ENCODE measurements at regions not wholly inside any gene's neighbourhood (a gene's known extent, or its start where the extent isn't known, plus 50 kb on each side); places are given as distances from the start of the nearest gene placed in this dataset.

- Mint-ChIP-seq H3K9me3 (ENCODE audit: low read depth) (no peaks in the 10 kb centered on the region), H3K27ac (no peak overlapping the region), H3K4me3 (no peak overlapping the region), H3K27me3 (peaks cover 4% of the 10 kb centered on the region), H3K36me3 (no peaks in the 10 kb centered on the region), H3K4me1 (ENCODE audit: low read depth) (no peaks in the 10 kb centered on the region)
Measured at GRCh38 chr6:156699017-156699421, 78.2 kb upstream of the ARID1B start.

DNA sequence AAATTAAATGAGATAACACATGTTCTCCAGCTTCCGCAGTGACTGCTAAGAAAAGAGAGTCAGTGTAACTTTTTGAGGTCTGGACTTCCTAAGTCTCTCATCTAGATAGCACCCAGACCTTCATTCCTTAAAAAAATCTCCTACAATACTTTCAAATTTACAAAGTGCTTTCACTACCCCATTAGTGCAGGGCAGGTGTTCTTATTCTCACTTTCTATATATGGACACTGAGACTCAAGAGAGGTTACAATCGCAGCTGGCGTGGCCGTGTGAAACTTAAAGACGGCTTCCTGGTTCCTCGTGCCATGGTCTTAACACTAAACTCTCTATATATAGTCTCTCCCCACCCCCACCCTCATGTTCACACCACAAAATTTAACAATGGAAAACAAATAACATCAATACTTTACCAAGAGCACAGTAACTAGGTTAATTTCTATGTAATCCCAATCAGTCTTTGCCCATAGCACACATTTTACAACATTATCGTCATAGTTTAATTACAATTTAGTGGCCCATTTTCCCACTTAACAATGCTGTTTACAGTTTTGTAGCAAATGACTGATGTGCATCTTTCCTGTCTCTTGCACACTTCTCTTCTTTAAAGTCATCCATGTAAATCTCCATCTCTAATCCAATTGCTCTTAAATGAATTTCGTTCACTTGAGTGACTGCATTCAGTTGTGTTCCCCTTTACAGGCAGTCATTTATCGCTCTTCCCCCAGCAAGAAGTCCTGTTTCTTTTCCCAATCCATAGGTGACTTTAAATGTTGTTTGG, 78.8 kb upstream of the ARID1B start:
- Mint-ChIP-seq H3K27ac (no peak overlapping the region), H3K27me3 (peaks cover 4% of the 10 kb centered on the region), H3K9me3 (ENCODE audit: low read depth) (no peaks in the 10 kb centered on the region), H3K4me3 (no peak overlapping the region), H3K36me3 (no peaks in the 10 kb centered on the region), H3K4me1 (ENCODE audit: low read depth) (no peaks in the 10 kb centered on the region)

DNA sequence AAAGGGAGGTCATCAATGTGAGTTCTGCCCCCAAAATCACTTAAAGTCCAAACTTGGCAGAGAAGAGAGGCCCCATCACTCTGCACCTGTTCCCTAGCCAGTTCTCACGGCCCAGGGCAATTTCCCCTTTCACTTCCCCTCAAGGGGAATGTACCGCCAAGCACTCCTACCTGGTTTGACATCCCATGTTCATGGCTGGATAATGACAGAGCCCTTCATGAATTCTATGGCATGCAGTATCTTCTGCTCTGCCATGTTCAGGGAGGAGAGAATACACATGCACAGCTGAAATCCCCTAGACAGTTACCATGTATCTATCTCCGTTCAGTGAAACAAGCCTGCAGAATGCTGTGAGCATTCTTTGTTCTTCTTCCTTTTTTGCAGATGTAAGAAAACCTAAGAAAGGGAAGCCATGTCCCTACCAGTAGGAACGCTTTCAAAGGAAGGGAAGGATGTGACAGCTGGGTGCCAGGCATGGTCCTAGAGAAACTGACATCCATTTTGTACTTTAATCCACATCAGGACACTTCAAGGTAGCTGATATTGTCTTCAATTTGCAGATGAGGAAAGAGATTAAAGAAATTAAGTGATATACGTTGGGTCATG, 79.8 kb upstream of the ARID1B start:
- Mint-ChIP-seq H3K36me3 (no peaks in the 10 kb centered on the region), H3K9me3 (ENCODE audit: low read depth) (no peaks in the 10 kb centered on the region), H3K4me1 (ENCODE audit: low read depth) (no peaks in the 10 kb centered on the region), H3K4me3 (no peak overlapping the region), H3K27me3 (peaks cover 4% of the 10 kb centered on the region), H3K27ac (no peak overlapping the region)

DNA sequence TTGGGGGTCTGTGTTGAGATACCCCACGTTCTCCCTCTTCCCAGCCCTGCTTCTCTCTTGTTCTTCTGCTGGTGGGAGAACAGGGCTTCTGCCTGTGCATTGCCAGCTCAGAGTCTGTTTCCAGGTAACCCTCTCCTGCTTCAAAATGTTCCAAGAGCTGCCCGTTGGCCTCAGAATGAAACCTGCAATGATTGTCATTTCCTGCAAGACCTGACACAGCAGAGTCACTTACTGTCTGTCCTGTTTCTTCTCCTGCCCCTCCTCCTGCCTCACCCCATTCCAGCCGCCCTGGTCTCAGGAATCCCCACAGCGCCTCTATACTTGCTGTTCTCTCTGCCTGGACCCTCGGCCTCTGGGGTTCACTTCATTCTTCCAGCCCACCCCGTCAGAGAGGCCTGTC, 81.4 kb upstream of the ARID1B start:
- H3K9me3 Mint-ChIP-seq (ENCODE audit: low read depth), result no peaks in the 10 kb centered on the region
- H3K4me3 Mint-ChIP-seq, result no peak overlapping the region
- H3K27me3 Mint-ChIP-seq, result peaks cover 4% of the 10 kb centered on the region
- H3K4me1 Mint-ChIP-seq (ENCODE audit: low read depth), result no peaks in the 10 kb centered on the region
- H3K36me3 Mint-ChIP-seq, result no peaks in the 10 kb centered on the region
- H3K27ac Mint-ChIP-seq, result no peak overlapping the region

- Mint-ChIP-seq H3K27ac (no peak overlapping the region), H3K4me1 (ENCODE audit: low read depth) (no peaks in the 10 kb centered on the region), H3K9me3 (ENCODE audit: low read depth) (no peaks in the 10 kb centered on the region), H3K27me3 (peaks cover 4% of the 10 kb centered on the region), H3K36me3 (no peaks in the 10 kb centered on the region), H3K4me3 (no peak overlapping the region)
Measured at GRCh38 chr6:156694679-156695078, 82.5 kb upstream of the ARID1B start.

- Mint-ChIP-seq H3K36me3 (no peaks in the 10 kb centered on the region), H3K9me3 (ENCODE audit: low read depth) (no peaks in the 10 kb centered on the region), H3K27ac (no peak overlapping the region), H3K27me3 (peaks cover 2% of the 10 kb centered on the region), H3K4me3 (no peak overlapping the region), H3K4me1 (ENCODE audit: low read depth) (peaks cover 19% of the 10 kb centered on the region)
Measured at GRCh38 chr6:156691018-156691417, 86.2 kb upstream of the ARID1B start.

- Mint-ChIP-seq H3K9me3 (ENCODE audit: low read depth) (no peaks in the 10 kb centered on the region), H3K27ac (no peak overlapping the region), H3K4me1 (ENCODE audit: low read depth) (peaks cover 27% of the 10 kb centered on the region), H3K4me3 (no peak overlapping the region), H3K36me3 (no peaks in the 10 kb centered on the region), H3K27me3 (peaks cover 2% of the 10 kb centered on the region)
Measured at GRCh38 chr6:156689656-156690055, 87.5 kb upstream of the ARID1B start.

GRCh38 chr6:156688620-156688971, 88.6 kb upstream of the ARID1B start:
- Mint-ChIP-seq H3K27ac (no peak overlapping the region), H3K36me3 (no peaks in the 10 kb centered on the region), H3K4me3 (peak overlapping the region; percentile 1), H3K4me1 (ENCODE audit: low read depth) (peaks cover 27% of the 10 kb centered on the region), H3K27me3 (no peaks in the 10 kb centered on the region), H3K9me3 (ENCODE audit: low read depth) (no peaks in the 10 kb centered on the region)

DNA sequence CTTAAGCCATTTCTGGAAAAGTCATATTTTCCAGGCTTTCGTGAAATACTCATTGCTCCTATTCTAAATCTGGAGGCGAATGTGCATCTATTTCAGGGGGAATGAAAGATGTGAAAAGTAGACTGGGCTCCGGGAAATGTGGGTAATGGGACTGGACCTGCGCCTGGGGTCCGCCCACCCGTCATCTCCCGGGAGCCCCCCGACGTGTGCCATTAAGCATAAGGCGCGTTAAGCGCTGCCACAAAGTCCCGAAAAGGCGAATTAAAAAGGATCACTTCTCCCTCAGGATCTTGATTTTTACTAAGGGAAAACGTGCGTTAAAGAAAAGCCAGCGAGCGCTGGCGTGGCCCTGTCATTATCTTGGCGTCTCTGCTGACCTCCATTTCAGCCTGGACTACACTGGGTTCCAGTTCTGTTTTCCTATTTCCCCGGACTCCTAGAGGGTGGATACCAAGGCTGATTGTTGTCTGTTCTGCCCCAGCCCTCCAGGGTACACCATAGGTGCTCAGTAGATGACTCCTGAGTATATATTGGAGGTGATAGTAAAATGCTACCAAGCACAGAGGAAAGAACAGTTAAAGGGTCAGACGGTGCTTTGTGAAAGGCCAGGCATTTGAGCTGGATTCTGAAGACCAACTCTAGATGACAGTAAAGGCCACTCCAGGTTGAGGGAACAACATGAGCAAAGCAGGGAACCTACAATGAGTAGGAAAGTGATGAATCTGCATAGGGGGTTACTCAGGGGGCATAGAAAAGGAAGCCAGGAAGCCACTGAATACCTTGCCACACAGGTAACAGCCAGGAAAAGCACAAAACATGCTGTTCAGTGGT, 89.2 kb upstream of the ARID1B start:
- no peaks in the 10 kb centered on the region for H3K36me3 Mint-ChIP-seq
- H3K4me1 Mint-ChIP-seq (ENCODE audit: low read depth), result peaks cover 27% of the 10 kb centered on the region
- no peaks in the 10 kb centered on the region for H3K27me3 Mint-ChIP-seq
- no peaks in the 10 kb centered on the region for H3K9me3 Mint-ChIP-seq (ENCODE audit: low read depth)
- peak overlapping the region; percentile 82 for H3K4me3 Mint-ChIP-seq
- peak overlapping the region; percentile 69 for H3K27ac Mint-ChIP-seq

- H3K27ac Mint-ChIP-seq, result peak overlapping the region; percentile 96
- peaks cover 2% of the 10 kb centered on the region for H3K27me3 Mint-ChIP-seq
- peak overlapping the region; percentile 98 for H3K4me3 Mint-ChIP-seq
- peaks cover 27% of the 10 kb centered on the region for H3K4me1 Mint-ChIP-seq (ENCODE audit: low read depth)
- H3K36me3 Mint-ChIP-seq, result no peaks in the 10 kb centered on the region
- H3K9me3 Mint-ChIP-seq (ENCODE audit: low read depth), result no peaks in the 10 kb centered on the region
Measured at GRCh38 chr6:156686995-156687788, 90.0 kb upstream of the ARID1B start.

- H3K27ac Mint-ChIP-seq, result peak overlapping the region; percentile 96
- H3K9me3 Mint-ChIP-seq (ENCODE audit: low read depth), result no peaks in the 10 kb centered on the region
- H3K4me1 Mint-ChIP-seq (ENCODE audit: low read depth), result peaks cover 27% of the 10 kb centered on the region
- H3K4me3 Mint-ChIP-seq, result peak overlapping the region; percentile 98
- H3K27me3 Mint-ChIP-seq, result peaks cover 2% of the 10 kb centered on the region
- H3K36me3 Mint-ChIP-seq, result no peaks in the 10 kb centered on the region
Measured at GRCh38 chr6:156686301-156686994, 90.7 kb upstream of the ARID1B start.

DNA sequence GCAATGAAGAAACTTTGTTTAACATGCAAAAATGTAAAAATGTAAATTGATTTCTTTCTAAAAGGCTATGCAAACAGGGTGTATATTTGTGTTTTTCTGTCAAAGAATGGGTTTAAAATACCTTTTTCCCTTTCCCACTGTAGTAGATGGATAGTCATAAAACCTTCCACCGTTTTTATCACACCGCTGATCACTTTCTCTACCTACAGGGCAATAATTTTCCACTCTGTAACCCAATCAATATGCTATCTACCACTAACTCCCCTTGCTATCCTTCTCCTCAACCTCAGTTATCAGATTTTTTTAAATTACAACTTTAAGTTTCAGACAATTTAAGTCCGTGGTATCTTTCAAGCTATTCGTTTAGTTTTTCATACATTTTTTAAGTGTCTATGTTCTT, 91.4 kb upstream of the ARID1B start:
- Mint-ChIP-seq H3K4me1 (ENCODE audit: low read depth) (peaks cover 27% of the 10 kb centered on the region), H3K27ac (peak overlapping the region; percentile 30), H3K27me3 (peaks cover 2% of the 10 kb centered on the region), H3K4me3 (peak overlapping the region; percentile 98), H3K9me3 (ENCODE audit: low read depth) (no peaks in the 10 kb centered on the region), H3K36me3 (no peaks in the 10 kb centered on the region)

DNA sequence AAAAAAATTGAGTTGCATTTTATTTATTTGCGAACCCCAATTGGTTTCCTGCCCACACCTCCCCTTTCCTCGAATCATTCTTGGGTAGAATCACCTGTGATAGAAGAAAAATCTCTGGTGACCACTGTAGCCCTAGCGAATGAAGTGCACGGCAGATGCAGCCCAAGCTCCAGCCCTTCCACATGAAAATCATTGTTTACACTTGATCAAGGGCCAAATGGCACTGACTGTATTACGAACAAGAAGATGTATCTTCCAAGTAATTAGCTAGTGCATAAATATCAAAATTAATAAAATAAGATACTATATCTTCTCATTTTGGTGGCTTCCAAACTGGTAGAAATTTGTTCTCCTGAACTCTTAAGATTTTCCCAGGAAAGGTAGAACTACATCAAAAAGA, 93.4 kb upstream of the ARID1B start:
- Mint-ChIP-seq H3K4me3 (no peak overlapping the region), H3K9me3 (ENCODE audit: low read depth) (no peaks in the 10 kb centered on the region), H3K4me1 (ENCODE audit: low read depth) (peaks cover 26% of the 10 kb centered on the region), H3K27me3 (peaks cover 2% of the 10 kb centered on the region), H3K27ac (no peak overlapping the region), H3K36me3 (no peaks in the 10 kb centered on the region)

DNA sequence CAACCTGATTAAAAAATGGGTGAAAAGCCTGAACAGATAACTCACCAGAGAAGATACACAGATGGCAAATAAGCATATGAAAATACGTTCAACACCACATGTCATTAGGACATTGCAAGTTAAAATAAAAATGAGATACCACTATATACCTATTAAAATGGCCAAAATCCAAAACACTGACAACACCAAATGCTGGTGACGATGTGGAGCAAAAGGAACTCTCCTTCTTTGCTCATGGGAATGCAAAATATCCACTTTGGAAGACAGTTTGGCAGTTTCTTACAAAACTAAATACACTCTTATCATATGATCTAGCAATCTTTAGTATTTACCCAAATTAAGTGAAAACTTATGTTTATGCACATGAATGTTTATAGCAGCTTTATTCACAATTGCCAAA, 100.5 kb upstream of the ARID1B start:
- H3K36me3 Mint-ChIP-seq, result peaks cover 4% of the 10 kb centered on the region
- no peak overlapping the region for H3K4me3 Mint-ChIP-seq
- H3K4me1 Mint-ChIP-seq (ENCODE audit: low read depth), result no peaks in the 10 kb centered on the region
- H3K27me3 Mint-ChIP-seq, result no peaks in the 10 kb centered on the region
- peaks cover 18% of the 10 kb centered on the region for H3K9me3 Mint-ChIP-seq (ENCODE audit: low read depth)
- no peak overlapping the region for H3K27ac Mint-ChIP-seq

Data from activated naive CD8-positive, alpha-beta T cell (primary cell).